Nephron progenitor cell (in vitro differentiated cells): ENCODE measurements at regions not wholly inside any gene's neighbourhood (a gene's known extent, or its start where the extent isn't known, plus 50 kb on each side); places are given as distances from the start of the nearest gene placed in this dataset.
"Not testable (repeated sequence)": the region's sequence is repeated elsewhere in the genome, so short reads cannot be mapped to it uniquely, and the experiment has no call there.

Experiments used
- DNase-seq: peaks from one replicate; pipeline ENCODE4 v3.0.0; 2021
- H3K27ac Mint-ChIP-seq: 2 replicates; pipeline ENCODE4 v1.8.0; 2021; ENCODE audit warnings: mild to moderate bottlenecking, moderate library complexity, mixed read lengths
- H3K27me3 Mint-ChIP-seq: 2 replicates; pipeline ENCODE4 v1.8.0; 2021; ENCODE audit warnings: mild to moderate bottlenecking, low read depth, mixed read lengths; ENCODE audit not compliant: poor library complexity
- H3K36me3 Mint-ChIP-seq: 2 replicates; pipeline ENCODE4 v1.8.0; 2021; ENCODE audit warnings: low read depth, mixed read lengths
- H3K4me1 Mint-ChIP-seq: 2 replicates; pipeline ENCODE4 v1.8.0; 2021; ENCODE audit warnings: mixed read lengths
- H3K4me3 Mint-ChIP-seq: 2 replicates; pipeline ENCODE4 v1.8.0; 2021; ENCODE audit warnings: mild to moderate bottlenecking, moderate library complexity, mixed read lengths
- H3K9me3 Mint-ChIP-seq: 2 replicates; pipeline ENCODE4 v1.8.0; 2021; ENCODE audit warnings: mild to moderate bottlenecking, moderate library complexity, mixed read lengths
- CTCF ChIP-seq: fragments of 200-600 bp; sonication (generic); IDR thresholded peaks from 2 replicates; pipeline ENCODE4 v1.5.0; 2021; ENCODE audit warnings: antibody characterized with exemption

DNA sequence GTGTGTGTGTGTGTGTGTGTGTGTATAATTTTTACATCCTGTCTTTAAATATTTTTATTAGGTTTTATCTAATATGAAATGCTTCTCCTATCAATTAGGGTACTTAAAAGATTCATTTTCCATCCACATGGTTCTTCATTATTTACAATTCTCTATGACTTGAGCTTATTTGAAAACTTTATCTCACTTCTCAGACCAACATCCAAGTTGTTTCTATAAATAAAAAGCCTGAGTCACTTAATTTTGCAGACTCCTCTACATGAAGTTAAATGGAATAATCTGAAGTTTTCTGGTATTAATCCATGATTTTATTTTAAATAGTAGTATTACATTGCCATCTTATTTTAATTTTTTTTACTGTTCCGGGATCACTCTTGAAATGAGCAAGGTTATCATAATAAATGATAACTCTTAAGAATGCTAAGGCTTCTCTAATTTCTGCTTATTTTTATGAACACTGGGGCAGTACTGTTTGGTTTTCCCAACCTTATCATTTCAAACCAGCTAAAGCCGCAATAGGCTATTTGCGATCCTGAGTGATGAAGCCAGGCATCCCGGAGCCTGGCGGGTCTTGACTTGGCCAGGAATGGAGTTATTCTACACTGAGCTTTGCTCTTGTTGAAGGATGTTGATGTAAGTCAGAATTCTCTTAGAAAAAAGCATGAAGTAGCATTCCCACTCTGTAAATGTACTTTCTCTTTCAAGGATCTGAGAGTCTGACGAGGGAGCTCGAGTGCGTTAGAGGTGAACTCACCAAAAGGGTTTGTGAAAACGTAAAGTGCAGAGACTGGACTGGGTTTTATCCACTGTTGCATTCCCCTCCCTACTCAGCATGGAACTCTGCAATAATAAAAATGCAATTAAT is 220.2 kb upstream of the LRTM1 start:
- Mint-ChIP-seq H3K9me3 (no peaks in the 10 kb centered on the region), H3K4me3 (no peak overlapping the region), H3K27ac (no peak overlapping the region), H3K4me1 (peaks cover 5% of the 10 kb centered on the region), H3K36me3 (no peaks in the 10 kb centered on the region), H3K27me3 (peaks cover 4% of the 10 kb centered on the region)
- TF ChIP-seq CTCF: no peak
- no peak for DNase-seq

- Mint-ChIP-seq H3K4me3 (no peak overlapping the region), H3K27me3 (peaks cover 2% of the 10 kb centered on the region), H3K36me3 (no peaks in the 10 kb centered on the region)
Measured at GRCh38 chr3:55147406-55147805, 219.5 kb upstream of the LRTM1 start.

DNA sequence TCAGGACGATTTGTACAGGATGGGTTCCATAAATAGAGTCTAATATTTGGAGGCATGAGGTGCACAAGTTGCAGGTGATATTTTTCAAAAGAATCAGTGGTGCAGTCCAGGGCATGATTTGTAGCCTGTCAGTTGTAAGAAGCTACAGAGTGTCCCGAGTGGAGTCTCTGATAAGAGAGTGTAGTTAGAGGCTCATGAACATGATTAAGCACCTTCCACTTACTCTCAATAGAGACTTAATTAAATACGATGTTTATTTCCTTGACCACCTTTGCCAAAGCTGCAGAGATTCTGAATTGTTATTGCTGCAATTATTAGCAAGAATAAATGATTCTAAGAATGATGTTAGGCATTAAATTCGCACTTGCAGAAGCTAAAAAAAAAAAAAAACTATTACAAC is 218.4 kb upstream of the LRTM1 start:
- Mint-ChIP-seq H3K36me3 (no peaks in the 10 kb centered on the region), H3K4me1 (peaks cover 5% of the 10 kb centered on the region), H3K9me3 (no peaks in the 10 kb centered on the region), H3K27me3 (no peaks in the 10 kb centered on the region), H3K27ac (no peak overlapping the region), H3K4me3 (no peak overlapping the region)
- DNase-seq: no peak
- no peak for TF ChIP-seq CTCF

More at GRCh38 chr3:55147406-55147805, 219.5 kb upstream of the LRTM1 start:
- Mint-ChIP-seq H3K9me3 (no peaks in the 10 kb centered on the region), H3K4me1 (peaks cover 5% of the 10 kb centered on the region), H3K27ac (no peak overlapping the region)
- no peak for TF ChIP-seq CTCF
- no peak for DNase-seq

- Mint-ChIP-seq H3K27me3 (no peaks in the 10 kb centered on the region), H3K9me3 (no peaks in the 10 kb centered on the region), H3K27ac (no peak overlapping the region), H3K4me3 (no peak overlapping the region), H3K4me1 (peaks cover 5% of the 10 kb centered on the region), H3K36me3 (no peaks in the 10 kb centered on the region)
- TF ChIP-seq CTCF: no peak
- DNase-seq: no peak
Measured at GRCh38 chr3:55144015-55144673, 216.3 kb upstream of the LRTM1 start.

DNA sequence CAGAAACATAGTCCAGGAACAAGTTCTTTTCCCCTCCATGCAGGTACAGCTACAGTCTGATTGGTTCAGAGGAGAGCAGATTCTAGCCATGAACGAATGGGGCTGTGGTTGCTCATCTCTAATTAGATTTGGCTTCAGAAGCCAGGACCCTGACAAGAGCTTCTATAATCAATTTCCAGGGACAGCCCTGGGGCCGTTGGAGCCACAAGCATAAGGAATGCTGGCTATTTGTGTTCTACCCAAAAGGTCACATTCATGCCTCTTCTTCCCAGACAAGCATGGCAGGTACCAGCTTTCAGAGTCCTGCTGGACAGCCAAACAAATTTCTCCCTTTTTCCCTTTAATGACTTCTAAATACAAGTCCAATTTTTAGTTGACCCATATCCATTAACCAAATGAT is 215.5 kb upstream of the LRTM1 start:
- Mint-ChIP-seq H3K27ac (no peak overlapping the region), H3K36me3 (no peaks in the 10 kb centered on the region), H3K4me3 (no peak overlapping the region)

DNA sequence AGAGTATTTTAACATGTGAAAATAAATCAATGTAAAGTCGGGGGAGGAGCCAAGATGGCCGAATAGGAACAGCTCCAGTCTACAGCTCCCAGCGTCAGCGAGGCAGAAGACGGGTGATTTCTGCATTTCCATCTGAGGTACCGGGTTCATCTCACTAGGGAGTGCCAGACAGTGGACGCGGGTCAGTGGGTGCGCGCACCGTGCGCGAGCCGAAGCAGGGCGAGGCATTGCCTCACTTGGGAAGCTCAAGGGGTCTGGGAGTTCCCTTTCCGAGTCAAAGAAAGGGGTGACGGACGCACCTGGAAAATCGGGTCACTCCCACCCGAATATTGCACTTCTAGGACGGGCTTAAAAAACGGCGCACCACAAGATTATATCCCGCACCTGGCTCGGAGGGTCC is 208.4 kb upstream of the LRTM1 start:
- Mint-ChIP-seq H3K4me1 (peaks cover 32% of the 10 kb centered on the region), H3K27ac (peak overlapping the region; percentile 19), H3K9me3 (peaks cover 10% of the 10 kb centered on the region)
- DNase-seq, H3K4me3 Mint-ChIP-seq, H3K36me3 Mint-ChIP-seq, H3K27me3 Mint-ChIP-seq: not testable (repeated sequence)

More for the DNA sequence above, 215.5 kb upstream of the LRTM1 start:
- H3K9me3 Mint-ChIP-seq: no peaks in the 10 kb centered on the region
- no peak for TF ChIP-seq CTCF
- no peaks in the 10 kb centered on the region for H3K27me3 Mint-ChIP-seq
- DNase-seq: no peak
- H3K4me1 Mint-ChIP-seq: peaks cover 5% of the 10 kb centered on the region
